ENCODE measurements at regions not wholly inside any gene's neighbourhood (a gene's known extent, or its start where the extent isn't known, plus 50 kb on each side); places are given as distances from the start of the nearest gene placed in this dataset.

GRCh38 chrX:113954297-113954696 lies 629.6 kb upstream of the HTR2C start:
- no peak for TF ChIP-seq CTCF (IDR thresholded peaks at IDR 0.05)
- TF ChIP-seq POLR2AphosphoS5 (IDR thresholded peaks at IDR 0.05) = no peak
